K562 (cell line): ENCODE measurements at regions not wholly inside any gene's neighbourhood (a gene's known extent, or its start where the extent isn't known, plus 50 kb on each side); places are given as distances from the start of the nearest gene placed in this dataset.

Source experiments
- ATAC-seq: fragments of 200-7000 bp; cut with Tn5 transposase; 3 replicates; pipeline ENCODE4 v1.9.1; 2020; ENCODE audit warnings: moderate library complexity
- BruUV-seq: library from RNA; stranded (reverse); fragments of 400-500 nt; replicated peaks from 2 replicates; lab custom pipeline; 2021; lab: Mats Ljungman, UMichigan
- CTCF ChIA-PET: fragments of 300-600 bp; formaldehyde crosslinking; extraction: SDS; loops from one replicate; lab custom pipeline; 2021; ENCODE audit warnings: low intra/inter-chr PET ratio; lab: Yijun Ruan, JAX
- POLR2A ChIA-PET: fragments of 300-600, 350-650 bp; sonication (Branson Sonifier 250); formaldehyde crosslinking; extraction: SDS; loops from one replicate; lab custom pipeline; 2021; ENCODE audit warnings: antibody characterized with exemption, inconsistent platforms; lab: Yijun Ruan, JAX
- DNase-seq, 4 experiments: peaks; one replicate each; pipeline versions ENCODE4 v3.0.0 to v3.0.0-alpha.2; 2011 to 2018; ENCODE audit warnings: low spot score in 3 of 4, mixed read lengths in 3 of 4; ENCODE audit errors: extremely low read depth in 1 of 4
- FAIRE-seq: peaks from 2 replicates; lab custom pipeline; 2011; peaks lifted over from hg19 to GRCh38; lab: Jason Lieb, UNC
- H2AFZ ChIP-seq: 2 replicates; pipeline ENCODE4 v1.6.0; 2011; ENCODE audit warnings: low read depth, low read length, control low read depth, inconsistent platforms
- H3K27ac ChIP-seq: fragments of 200-600 bp; 3 replicates; pipeline ENCODE4 v1.8.0; 2011; ENCODE audit warnings: low read depth, mild to moderate bottlenecking, control low read depth, inconsistent platforms, low read length, moderate library complexity, mixed read lengths; ENCODE audit errors: extremely low read depth
- H3K27me3 ChIP-seq, 2 experiments: fragments of 300-600 bp in 1 of 2; 2 replicates in 1 of 2; 3 replicates in 1 of 2; pipeline versions ENCODE4 v1.6.0 to v1.8.0; 2011; ENCODE audit warnings: inconsistent platforms in 2 of 2, low read length in 2 of 2, mild to moderate bottlenecking in 1 of 2, mixed read lengths in 1 of 2, moderate library complexity in 1 of 2; ENCODE audit not compliant: control insufficient read depth in 2 of 2, insufficient read depth in 2 of 2
- H3K36me3 ChIP-seq: fragments of 300-600 bp; 3 replicates; pipeline ENCODE4 v1.8.0; 2011; ENCODE audit warnings: mild to moderate bottlenecking, low read length, inconsistent platforms; ENCODE audit not compliant: control insufficient read depth, insufficient read depth
- H3K4me1 ChIP-seq, 2 experiments: fragments of 200-600 bp in 1 of 2; replicated peaks in 1 of 2; 2 replicates in 1 of 2; 3 replicates in 1 of 2; pipeline versions ENCODE4 v1.5.1 to v1.8.0; 2011; ENCODE audit warnings: inconsistent platforms in 2 of 2, low read length in 2 of 2, mild to moderate bottlenecking in 1 of 2, mixed read lengths in 1 of 2, moderate library complexity in 1 of 2; ENCODE audit not compliant: control insufficient read depth in 2 of 2, insufficient read depth in 2 of 2
- H3K4me2 ChIP-seq: 2 replicates; pipeline ENCODE4 v1.6.1; 2011; ENCODE audit warnings: low read length, control low read depth, inconsistent platforms, mixed read lengths; ENCODE audit not compliant: insufficient read depth
- H3K4me3 ChIP-seq: fragments of 200-600 bp; sonication (generic), shearing (Covaris generic); 2 replicates; pipeline ENCODE4 v1.5.1; 2016; ENCODE audit warnings: control low read depth, inconsistent platforms
- H3K79me2 ChIP-seq: fragments of 200-600 bp; 3 replicates; pipeline ENCODE4 v1.8.0; 2011; ENCODE audit warnings: low read length, inconsistent platforms; ENCODE audit not compliant: control insufficient read depth, insufficient read depth
- H3K9ac ChIP-seq, 2 experiments: 2 replicates each; pipeline versions ENCODE4 v1.6.0 to v1.6.1; 2011; ENCODE audit warnings: low read depth in 2 of 2, low read length in 2 of 2, control low read depth in 1 of 2, inconsistent platforms in 1 of 2, mild to moderate bottlenecking in 1 of 2, mixed read lengths in 1 of 2; ENCODE audit not compliant: insufficient read depth in 1 of 2
- H3K9me1 ChIP-seq: one replicate; pipeline ENCODE4 v1.6.0; 2011; ENCODE audit warnings: inconsistent platforms, mild to moderate bottlenecking, low read length, moderate library complexity; ENCODE audit not compliant: control insufficient read depth, insufficient read depth
- H3K9me3 ChIP-seq: replicated peaks from 2 replicates; pipeline ENCODE4 v1.5.1; 2011; ENCODE audit warnings: low read depth, low read length, inconsistent platforms; ENCODE audit not compliant: control insufficient read depth, insufficient read depth
- H4K20me1 ChIP-seq: replicated peaks from 2 replicates; pipeline ENCODE4 v1.6.1; 2011; ENCODE audit warnings: low read length, inconsistent platforms, mixed read lengths; ENCODE audit not compliant: control insufficient read depth, insufficient read depth
- CREBBP ChIP-seq: IDR thresholded peaks from one replicate; pipeline ENCODE4 v1.6.1; 2012; ENCODE audit warnings: low read depth, mild to moderate bottlenecking, control low read depth, inconsistent platforms, low read length
- DNMT1 ChIP-seq: fragments of 450-650 bp; IDR thresholded peaks from 2 replicates; pipeline ENCODE4 v1.6.1; 2016; ENCODE audit warnings: antibody characterized with exemption, mild to moderate bottlenecking
- NFRKB ChIP-seq: fragments of 450-650 bp; IDR thresholded peaks from 2 replicates; pipeline ENCODE4 v1.6.1; 2016; ENCODE audit warnings: low read depth
- ZNF431 ChIP-seq: sonication (generic); formaldehyde crosslinking; IDR thresholded peaks from 2 replicates; pipeline ENCODE4 v1.8.0; 2022; ENCODE audit warnings: mild to moderate bottlenecking, missing genetic modification reagents
- WGBS: fragments of 100-300 bp; shearing (Covaris generic); methylation state at CpG from one replicate; pipeline ENCODE4 v1.1.6; 2016; ENCODE audit warnings: low coverage, mixed read lengths; ENCODE audit not compliant: insufficient coverage; ENCODE audit errors: missing lambda C conversion rate; 5-methylcytosine and 5-hydroxymethylcytosine counted together
- in situ Hi-C: fragments of 300-500 bp; cut with MboI; formaldehyde crosslinking; loops from 4 replicates; pipeline ENCODE4 v1.15.0; 2018; ENCODE audit warnings: inconsistent platforms, mixed read lengths
- intact Hi-C: fragments of 100-400 bp; cut with micrococcal nuclease; formaldehyde crosslinking; loops from 2 replicates; pipeline ENCODE4 v1.14.2; 2022
- TF ChIP-seq, protein P1 (sequence below): fragments of 450-650 bp; IDR thresholded peaks from one replicate; pipeline ENCODE4 v1.6.1; 2018; ENCODE audit warnings: mild to moderate bottlenecking, moderate library complexity; ENCODE audit not compliant: partially characterized antibody
- TF ChIP-seq, protein P2 (sequence below): sonication (generic); formaldehyde crosslinking; IDR thresholded peaks from 2 replicates; pipeline ENCODE4 v1.8.0; 2023; ENCODE audit warnings: mild to moderate bottlenecking, missing genetic modification reagents

DNA sequence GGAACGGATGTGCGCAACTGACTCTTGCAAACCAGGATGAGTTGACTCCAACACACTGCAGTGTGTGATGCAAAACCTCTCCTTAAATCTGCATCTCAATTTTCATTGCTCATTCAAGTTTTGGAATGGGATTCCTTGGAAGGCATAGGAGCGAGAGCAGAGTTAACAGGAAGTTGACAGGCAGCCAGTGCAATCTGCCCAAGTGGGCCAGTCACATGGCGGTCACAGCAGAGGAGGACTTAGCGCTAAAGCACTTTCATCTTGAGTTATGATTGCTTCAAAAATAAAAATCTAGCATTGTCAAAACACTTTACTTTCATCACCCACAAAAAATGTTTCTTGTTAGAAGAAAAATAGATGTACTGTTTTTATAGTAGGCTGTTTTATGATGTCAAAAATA, 439.0 kb downstream of the FBXO15 start:
- CTCF ChIA-PET: no interaction called here
- H2AFZ ChIP-seq: no peak overlapping the region
- DNase-seq (no peak), FAIRE-seq (no peak)
- H3K9me3 ChIP-seq: no peaks in the 10 kb centered on the region; the same call in 1 of the 2 replicates
- WGBS: 2% methylated on average over 5 of the region's 5 CpGs
- in situ Hi-C loops: no loop called here
- H3K9me1 ChIP-seq: no peaks in the 10 kb centered on the region
- intact Hi-C loops: no loop called here
- no peaks in the 10 kb centered on the region for H3K36me3 ChIP-seq
- no peak overlapping the region for H3K4me2 ChIP-seq
- no peak overlapping the region for H3K9ac ChIP-seq
- no peaks in the 10 kb centered on the region for H3K27me3 ChIP-seq
- no peak overlapping the region for H3K4me3 ChIP-seq
- no peaks in the 10 kb centered on the region for H4K20me1 ChIP-seq
- TF ChIP-seq ZNF431 (CRISPR knock-in tag) (no peak), CREBBP (no peak), NFRKB (no peak), DNMT1 (no peak)
- TF ChIP-seq, protein P1, sequence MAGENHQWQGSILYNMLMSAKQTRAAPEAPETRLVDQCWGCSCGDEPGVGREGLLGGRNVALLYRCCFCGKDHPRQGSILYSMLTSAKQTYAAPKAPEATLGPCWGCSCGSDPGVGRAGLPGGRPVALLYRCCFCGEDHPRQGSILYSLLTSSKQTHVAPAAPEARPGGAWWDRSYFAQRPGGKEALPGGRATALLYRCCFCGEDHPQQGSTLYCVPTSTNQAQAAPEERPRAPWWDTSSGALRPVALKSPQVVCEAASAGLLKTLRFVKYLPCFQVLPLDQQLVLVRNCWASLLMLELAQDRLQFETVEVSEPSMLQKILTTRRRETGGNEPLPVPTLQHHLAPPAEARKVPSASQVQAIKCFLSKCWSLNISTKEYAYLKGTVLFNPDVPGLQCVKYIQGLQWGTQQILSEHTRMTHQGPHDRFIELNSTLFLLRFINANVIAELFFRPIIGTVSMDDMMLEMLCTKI: no peak
- TF ChIP-seq, protein P2, sequence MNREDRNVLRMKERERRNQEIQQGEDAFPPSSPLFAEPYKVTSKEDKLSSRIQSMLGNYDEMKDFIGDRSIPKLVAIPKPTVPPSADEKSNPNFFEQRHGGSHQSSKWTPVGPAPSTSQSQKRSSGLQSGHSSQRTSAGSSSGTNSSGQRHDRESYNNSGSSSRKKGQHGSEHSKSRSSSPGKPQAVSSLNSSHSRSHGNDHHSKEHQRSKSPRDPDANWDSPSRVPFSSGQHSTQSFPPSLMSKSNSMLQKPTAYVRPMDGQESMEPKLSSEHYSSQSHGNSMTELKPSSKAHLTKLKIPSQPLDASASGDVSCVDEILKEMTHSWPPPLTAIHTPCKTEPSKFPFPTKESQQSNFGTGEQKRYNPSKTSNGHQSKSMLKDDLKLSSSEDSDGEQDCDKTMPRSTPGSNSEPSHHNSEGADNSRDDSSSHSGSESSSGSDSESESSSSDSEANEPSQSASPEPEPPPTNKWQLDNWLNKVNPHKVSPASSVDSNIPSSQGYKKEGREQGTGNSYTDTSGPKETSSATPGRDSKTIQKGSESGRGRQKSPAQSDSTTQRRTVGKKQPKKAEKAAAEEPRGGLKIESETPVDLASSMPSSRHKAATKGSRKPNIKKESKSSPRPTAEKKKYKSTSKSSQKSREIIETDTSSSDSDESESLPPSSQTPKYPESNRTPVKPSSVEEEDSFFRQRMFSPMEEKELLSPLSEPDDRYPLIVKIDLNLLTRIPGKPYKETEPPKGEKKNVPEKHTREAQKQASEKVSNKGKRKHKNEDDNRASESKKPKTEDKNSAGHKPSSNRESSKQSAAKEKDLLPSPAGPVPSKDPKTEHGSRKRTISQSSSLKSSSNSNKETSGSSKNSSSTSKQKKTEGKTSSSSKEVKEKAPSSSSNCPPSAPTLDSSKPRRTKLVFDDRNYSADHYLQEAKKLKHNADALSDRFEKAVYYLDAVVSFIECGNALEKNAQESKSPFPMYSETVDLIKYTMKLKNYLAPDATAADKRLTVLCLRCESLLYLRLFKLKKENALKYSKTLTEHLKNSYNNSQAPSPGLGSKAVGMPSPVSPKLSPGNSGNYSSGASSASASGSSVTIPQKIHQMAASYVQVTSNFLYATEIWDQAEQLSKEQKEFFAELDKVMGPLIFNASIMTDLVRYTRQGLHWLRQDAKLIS (CRISPR knock-in tag): no peak
- TF ChIP-seq, all 486 proteins: peak for 0
- ATAC-seq: no peak
- no peak overlapping the region for H3K27ac ChIP-seq
- BruUV-seq: no TSS peak
- no peaks in the 10 kb centered on the region for H3K79me2 ChIP-seq
- no peaks in the 10 kb centered on the region for H3K4me1 ChIP-seq
- POLR2A ChIA-PET: no interaction called here
